ENCODE measurements at regions not wholly inside any gene's neighbourhood (a gene's known extent, or its start where the extent isn't known, plus 50 kb on each side); places are given as distances from the start of the nearest gene placed in this dataset.

DNA sequence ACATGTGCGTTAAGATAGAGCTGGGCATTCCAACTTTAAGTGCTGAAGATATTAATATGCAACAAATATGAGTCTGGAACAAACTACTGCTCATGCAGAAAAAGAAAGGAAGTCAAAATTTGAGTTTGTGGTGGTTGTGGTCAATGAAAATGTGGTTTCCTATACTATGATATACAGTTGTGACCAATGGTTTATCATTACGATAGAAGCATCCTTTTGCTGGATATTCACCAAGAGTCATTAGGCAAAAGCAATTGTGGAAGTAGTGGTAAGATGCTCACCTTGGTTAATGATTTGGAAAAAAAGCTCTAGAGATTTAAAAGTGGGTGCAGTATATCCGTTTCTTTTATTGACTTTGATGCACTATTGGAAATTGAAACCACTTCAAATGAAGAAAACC is 1007.0 kb downstream of the NR2F1-AS1 start:
- no peak for TF ChIP-seq POLR2A (IDR thresholded peaks at IDR 0.05)
- TF ChIP-seq CTCF (IDR thresholded peaks at IDR 0.05), result no peak
